GM18861 (cell line): ENCODE measurements at regions not wholly inside any gene's neighbourhood (a gene's known extent, or its start where the extent isn't known, plus 50 kb on each side); places are given as distances from the start of the nearest gene placed in this dataset.

Experiments
- ATAC-seq: cut with Tn5 transposase; IDR thresholded peaks from one replicate; pipeline ENCODE4 v1.9.1; 2021; ENCODE audit not compliant: unreplicated experiment

DNA sequence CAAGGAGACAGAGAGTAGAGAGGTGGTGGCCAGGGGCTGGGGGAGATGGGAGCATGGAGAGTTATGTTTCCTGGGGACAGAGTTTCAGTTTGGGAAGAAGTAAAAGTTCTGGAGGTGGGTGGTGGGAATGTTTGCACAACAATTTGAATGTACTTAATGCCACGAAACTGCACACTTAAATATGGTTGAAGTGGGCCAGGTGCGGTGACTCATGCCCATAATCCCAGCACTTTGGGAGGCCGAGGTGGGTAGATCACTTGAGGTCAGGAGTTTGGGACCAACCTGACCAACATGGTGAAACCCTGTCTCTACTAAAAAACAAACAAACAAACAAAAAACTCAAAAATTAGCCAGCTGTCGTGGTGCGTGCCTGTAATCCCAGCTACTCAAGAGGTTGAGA lies 137.2 kb downstream of the PFKFB3 start:
- ATAC-seq: no peak

DNA sequence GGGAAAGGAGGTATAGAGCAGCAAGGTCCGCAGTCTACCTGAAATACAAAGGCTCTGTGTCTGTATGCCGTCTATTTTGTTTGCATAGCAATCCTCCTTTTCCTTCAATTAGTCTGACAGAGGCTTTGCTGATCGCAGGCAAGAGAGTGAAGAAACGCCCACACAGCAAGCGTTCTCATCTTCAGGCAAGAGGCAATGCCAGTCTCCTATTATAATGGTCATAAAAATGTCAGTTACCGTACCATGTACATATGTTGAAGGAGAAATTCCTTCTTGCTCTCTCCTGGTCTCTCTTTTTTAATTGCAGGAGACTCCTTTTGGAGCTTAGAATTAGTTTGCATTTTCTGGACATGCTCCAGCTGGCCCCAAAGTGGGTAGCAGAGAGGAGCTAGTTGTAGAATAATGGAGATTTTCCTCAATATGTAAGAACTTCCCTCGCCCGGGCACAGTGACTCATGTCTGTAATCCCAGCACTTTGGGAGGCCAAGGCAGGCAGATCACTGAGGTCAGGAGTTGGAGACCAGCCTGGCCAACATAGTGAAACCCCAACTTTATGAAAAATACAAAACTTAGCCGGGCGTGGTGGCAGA lies 139.5 kb downstream of the PFKFB3 start:
- no peak for ATAC-seq

DNA sequence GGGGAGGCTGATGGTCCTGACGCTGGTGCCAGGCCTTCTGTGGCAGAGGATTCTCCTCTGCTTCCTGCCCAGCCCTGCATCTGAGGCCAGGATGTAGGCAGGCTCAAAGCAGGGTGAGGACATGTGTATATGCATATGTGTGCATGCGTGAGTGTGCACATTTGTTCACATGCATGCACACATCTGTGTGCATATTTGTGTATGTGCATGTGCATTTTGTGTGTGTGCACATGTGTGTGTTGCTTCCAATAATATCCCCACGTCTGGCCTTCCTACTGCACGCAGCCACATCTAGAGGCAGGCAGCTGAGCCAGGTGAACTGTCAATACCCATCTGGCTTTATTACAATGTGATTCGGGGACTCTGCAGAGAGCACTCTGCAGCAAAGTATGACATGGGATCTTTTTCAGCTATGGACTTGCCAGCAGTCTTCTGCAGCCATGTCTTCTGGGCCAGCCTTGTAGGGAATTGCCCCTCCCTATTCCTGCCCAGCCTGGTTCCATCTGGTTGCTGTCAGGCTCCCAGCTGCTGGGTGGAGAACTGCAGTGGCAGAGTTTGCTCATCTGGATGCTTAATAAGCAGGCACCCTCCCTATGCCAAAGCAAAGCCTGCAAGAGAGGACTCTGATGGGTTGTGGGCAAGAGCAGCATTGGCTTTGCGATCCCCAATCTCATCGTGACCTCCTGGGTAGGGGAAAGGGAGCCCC lies 140.7 kb downstream of the PFKFB3 start:
- no peak for ATAC-seq

GRCh38 chr10:6345404-6345803 lies 142.7 kb downstream of the PFKFB3 start:
- no peak for ATAC-seq

GRCh38 chr10:6346631-6347030 lies 143.9 kb downstream of the PFKFB3 start:
- no peak for ATAC-seq

- peak; percentile 15 for ATAC-seq
Measured at GRCh38 chr10:6347391-6347951, 144.7 kb downstream of the PFKFB3 start.

- peak; percentile 88 for ATAC-seq
Measured at GRCh38 chr10:6348096-6348874, 145.6 kb downstream of the PFKFB3 start.

- ATAC-seq: no peak
Measured at GRCh38 chr10:6349846-6350535, 147.3 kb downstream of the PFKFB3 start.

GRCh38 chr10:6350609-6351008 lies 147.9 kb downstream of the PFKFB3 start:
- ATAC-seq: no peak

DNA sequence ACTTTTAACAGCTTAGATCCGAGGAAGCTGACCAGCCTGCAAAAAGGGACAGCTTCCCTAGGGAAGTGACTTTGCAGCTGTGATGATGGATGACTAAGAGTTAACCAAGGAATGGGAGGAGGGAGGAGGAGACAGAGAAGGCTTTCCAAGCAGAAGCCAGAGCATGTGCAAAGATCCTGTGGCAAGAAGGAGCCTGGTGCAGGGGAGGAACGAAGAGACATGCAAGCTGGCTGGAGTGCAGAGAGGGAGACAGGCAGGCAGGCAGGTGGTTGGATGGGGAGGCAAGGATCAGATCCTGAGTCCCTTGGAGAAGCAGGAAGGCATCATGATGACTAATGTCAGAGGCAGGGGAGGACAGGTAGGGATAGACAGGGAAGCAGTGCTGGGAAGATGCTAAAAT lies 148.8 kb downstream of the PFKFB3 start:
- no peak for ATAC-seq

- ATAC-seq: no peak
Measured at GRCh38 chr10:6353526-6353925, 150.8 kb downstream of the PFKFB3 start.

- ATAC-seq: no peak
Measured at GRCh38 chr10:6354168-6354772, 151.5 kb downstream of the PFKFB3 start.

DNA sequence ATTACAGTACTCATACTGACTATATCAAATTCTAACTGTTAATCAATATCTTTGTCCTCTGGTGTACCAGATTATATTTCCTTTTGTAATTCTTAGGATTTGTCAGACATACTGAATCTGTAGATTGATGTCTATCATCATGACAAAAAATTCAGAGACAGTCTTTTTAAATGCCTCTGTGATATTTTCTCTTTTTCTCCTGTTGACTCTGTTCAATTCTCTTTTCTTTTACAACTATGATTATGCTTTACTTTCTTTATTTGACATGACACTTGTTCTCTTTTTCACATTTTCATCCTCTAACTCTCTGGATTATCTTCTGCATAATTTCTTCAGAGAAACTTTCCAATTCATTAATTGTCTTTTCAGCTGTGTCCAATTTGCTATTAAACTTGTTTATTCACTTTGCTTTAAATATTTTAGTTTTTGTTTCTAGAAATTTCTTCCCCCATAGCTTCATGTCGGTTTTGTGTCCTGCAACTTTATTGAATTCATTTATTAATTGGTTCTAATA lies 153.6 kb downstream of the PFKFB3 start:
- ATAC-seq: no peak

- ATAC-seq: no peak
Measured at GRCh38 chr10:6361869-6362268, 159.1 kb downstream of the PFKFB3 start.

GRCh38 chr10:6362879-6363278 lies 160.1 kb downstream of the PFKFB3 start:
- ATAC-seq: no peak

- ATAC-seq: no peak
Measured at GRCh38 chr10:6363511-6363910, 160.8 kb downstream of the PFKFB3 start.

DNA sequence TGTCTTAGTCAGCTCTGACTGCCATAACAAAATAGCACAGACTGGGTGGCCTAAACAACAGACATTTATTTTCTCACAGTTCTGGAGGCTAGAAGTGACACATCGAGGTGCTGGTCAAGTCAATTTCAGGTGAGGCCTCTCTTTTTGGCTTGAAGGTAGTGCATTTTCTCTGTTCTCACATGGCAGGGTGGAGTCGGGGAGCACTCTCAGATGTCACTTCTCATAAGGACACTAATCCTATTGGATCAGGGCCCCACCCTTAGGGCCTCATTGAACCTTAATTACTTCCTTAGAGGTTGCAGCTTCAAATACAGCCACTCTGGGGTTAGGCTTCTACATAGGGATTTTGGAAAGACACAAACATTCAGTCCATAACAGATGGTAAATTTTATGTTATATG lies 161.6 kb downstream of the PFKFB3 start:
- no peak for ATAC-seq

- no peak for ATAC-seq
Measured at GRCh38 chr10:6364893-6365292, 162.2 kb downstream of the PFKFB3 start.

- no peak for ATAC-seq
Measured at GRCh38 chr10:6365384-6365783, 162.7 kb downstream of the PFKFB3 start.
